Right lobe of liver (tissue), 6 donors: ENCODE measurements at regions not wholly inside any gene's neighbourhood (a gene's known extent, or its start where the extent isn't known, plus 50 kb on each side); places are given as distances from the start of the nearest gene placed in this dataset.
A peak's percentile ranks its signal among the peaks of the same experiment; 100 is the strongest.

Source experiments
- ATAC-seq, 4 donors: fragments of 200-7000 bp; cut with Tn5 transposase; one replicate each; pipeline ENCODE4 v1.9.1; 2020; ENCODE audit warnings: mild to moderate bottlenecking in 4 of 4, moderate library complexity in 4 of 4
- DNase-seq, 3 donors: peaks; one replicate each; pipeline ENCODE4 v3.0.0-alpha.2; 2020
- H3K27ac ChIP-seq, 3 donors: fragments of 200-600 bp; one replicate each; pipeline ENCODE4 v1.8.0; 2022
- H3K27me3 ChIP-seq, 2 donors: fragments of 200-600 bp; one replicate each; pipeline ENCODE4 v1.8.0; 2022
- H3K36me3 ChIP-seq, 4 donors: fragments of 200-600 bp; sonication (generic) in 1 of 4; one replicate each; pipeline versions ENCODE4 v1.5.1 to v1.8.0; 2017 to 2022; ENCODE audit warnings: control low read depth in 1 of 4
- H3K4me1 ChIP-seq, 4 donors: fragments of 200-600 bp; sonication (generic) in 1 of 4; one replicate each; pipeline versions ENCODE4 v1.5.1 to v1.8.0; 2017 to 2022; ENCODE audit warnings: control low read depth in 1 of 4
- H3K4me3 ChIP-seq, 3 donors: fragments of 200-600 bp; one replicate each; pipeline ENCODE4 v1.8.0; 2022
- H3K9me3 ChIP-seq, 4 donors: fragments of 200-600 bp; sonication (generic) in 1 of 4; one replicate each; pipeline versions ENCODE4 v1.5.1 to v1.8.0; 2017 to 2022; ENCODE audit warnings: control low read depth in 1 of 4
- CTCF ChIP-seq, 4 donors: fragments of 200-600 bp in 3 of 4; fragments of 450-650 bp in 1 of 4; IDR thresholded peaks; one replicate each; pipeline versions ENCODE4 v1.5.1 to v1.8.0; 2016 to 2022; ENCODE audit warnings: antibody characterized with exemption in 4 of 4, mild to moderate bottlenecking in 2 of 4
- POLR2A ChIP-seq: fragments of 450-650 bp; IDR thresholded peaks from one replicate; pipeline ENCODE4 v1.6.1; 2017; ENCODE audit warnings: antibody characterized with exemption, mild to moderate bottlenecking
- WGBS: methylation state at CpG from one replicate; pipeline ENCODE4 v1.1.6; 2018; ENCODE audit warnings: low coverage, low lambda C conversion rate; ENCODE audit not compliant: insufficient coverage; ENCODE audit errors: missing lambda C conversion rate; 5-methylcytosine and 5-hydroxymethylcytosine counted together
- intact Hi-C, 2 donors: fragments of 100-400 bp; cut with DNase I; formaldehyde crosslinking; loops; one replicate each; pipeline versions ENCODE4 v1.11.2 to v1.14.1; 2022
- donor health status: DM: no; HTN: yes; CAD: no.
- donor health status: DM: no; HTN: no; CAD: no.
- donor health status: DM: no; HTN: no; CAD: no.
- donor health status: DM: no; HTN: yes; CAD: no.
- donor health status: DM: no; HTN: yes; CAD: no.

GRCh38 chr6:129773304-129773703 lies 63.3 kb upstream of the ARHGAP18 start:
- ATAC-seq = no peak
- Histone ChIP-seq H3K9me3 (no peaks in the 10 kb centered on the region), H3K27ac (no peak overlapping the region), H3K4me1 (no peaks in the 10 kb centered on the region), H3K36me3 (no peaks in the 10 kb centered on the region), H3K27me3 (no peaks in the 10 kb centered on the region), H3K4me3 (no peak overlapping the region)
- WGBS = 33% methylated on average over 2 of the region's 2 CpGs
- no peak for TF ChIP-seq POLR2A
- TF ChIP-seq CTCF (IDR thresholded peaks at IDR 0.05) = no peak
- no peak for DNase-seq
- intact Hi-C loops = no loop called here

GRCh38 chr6:129771678-129772077 lies 61.7 kb upstream of the ARHGAP18 start:
- no peak for ATAC-seq
- intact Hi-C loops = no loop called here

GRCh38 chr6:129767776-129768485 lies 58.0 kb upstream of the ARHGAP18 start:
- DNase-seq (no peak), ATAC-seq (no peak)
- no peak overlapping the region for H3K4me3 ChIP-seq
- no peaks in the 10 kb centered on the region for H3K36me3 ChIP-seq
- H3K27ac ChIP-seq = no peak overlapping the region
- no peaks in the 10 kb centered on the region for H3K9me3 ChIP-seq
- WGBS = 65% methylated on average over 11 of the region's 11 CpGs
- intact Hi-C loops = no loop called here
- H3K27me3 ChIP-seq = no peaks in the 10 kb centered on the region
- TF ChIP-seq POLR2A (no peak), CTCF (IDR thresholded peaks at IDR 0.05) (no peak)
- peaks cover 0 to 6% (median 2%) of the 10 kb centered on the region in 4 donors for H3K4me1 ChIP-seq

More at GRCh38 chr6:129771678-129772077, 61.7 kb upstream of the ARHGAP18 start:
- no peaks in the 10 kb centered on the region for H3K9me3 ChIP-seq
- no peak for TF ChIP-seq CTCF (IDR thresholded peaks at IDR 0.05)
- peaks cover 0 to 6% (median 2%) of the 10 kb centered on the region in 4 donors for H3K4me1 ChIP-seq
- H3K4me3 ChIP-seq = no peak overlapping the region
- no peak overlapping the region for H3K27ac ChIP-seq
- H3K27me3 ChIP-seq = no peaks in the 10 kb centered on the region
- no peak for DNase-seq
- no peaks in the 10 kb centered on the region for H3K36me3 ChIP-seq
- WGBS = 59% methylated on average over 3 of the region's 4 CpGs

- WGBS = 5% methylated on average over 24 of the region's 36 CpGs
- intact Hi-C loops = no loop called here
- TF ChIP-seq POLR2A (no peak), CTCF (IDR thresholded peaks at IDR 0.05) (no peak)
- H3K36me3 ChIP-seq = no peaks in the 10 kb centered on the region
- H3K27ac ChIP-seq = no peak overlapping the region
- ATAC-seq = peak; percentile 55 to 59 (median 58)
- peak overlapping the region in 2 of 3 donors; percentile 12 to 19 for H3K4me3 ChIP-seq
- no peaks in the 10 kb centered on the region for H3K27me3 ChIP-seq
- peak in 1 of 3 donors; percentile 22 for DNase-seq
- H3K9me3 ChIP-seq = no peaks in the 10 kb centered on the region
- peaks cover 0 to 6% (median 2%) of the 10 kb centered on the region in 4 donors for H3K4me1 ChIP-seq
Observed at GRCh38 chr6:129766959-129767728, 57.2 kb upstream of the ARHGAP18 start.
